C1 segment of cervical spinal cord (tissue), 14 donors: ENCODE measurements at regions not wholly inside any gene's neighbourhood (a gene's known extent, or its start where the extent isn't known, plus 50 kb on each side); places are given as distances from the start of the nearest gene placed in this dataset.
"Not testable (repeated sequence)": the region's sequence is repeated elsewhere in the genome, so short reads cannot be mapped to it uniquely, and the experiment has no call there.

Experiments
- DNase-seq, 14 donors: peaks; one replicate each; lab custom pipeline; 2025; lab: John Stamatoyannopoulos, UW

- no peak for DNase-seq
These were observed 464.3 kb upstream of the ADARB2 start for GRCh38 chr10:2201534-2202099.

- no peak for DNase-seq
These were observed 460.3 kb upstream of the ADARB2 start for GRCh38 chr10:2197663-2198062.

GRCh38 chr10:2196272-2196671, 458.9 kb upstream of the ADARB2 start:
- DNase-seq = no peak

GRCh38 chr10:2189356-2189755, 452.0 kb upstream of the ADARB2 start:
- not testable (repeated sequence) for DNase-seq

GRCh38 chr10:2188371-2188770, 451.0 kb upstream of the ADARB2 start:
- DNase-seq = no peak

GRCh38 chr10:2173327-2173726, 436.0 kb upstream of the ADARB2 start:
- no peak for DNase-seq

GRCh38 chr10:2165771-2166460, 428.6 kb upstream of the ADARB2 start:
- no peak for DNase-seq

- no peak for DNase-seq
These were observed 413.0 kb upstream of the ADARB2 start for GRCh38 chr10:2150288-2150687.

- DNase-seq = no peak
These were observed 408.7 kb upstream of the ADARB2 start for GRCh38 chr10:2145926-2146478.

GRCh38 chr10:2145491-2145890, 408.2 kb upstream of the ADARB2 start:
- DNase-seq = no peak

GRCh38 chr10:2144584-2144983, 407.3 kb upstream of the ADARB2 start:
- no peak for DNase-seq

GRCh38 chr10:2143213-2143835, 406.0 kb upstream of the ADARB2 start:
- no peak for DNase-seq

- DNase-seq = no peak
These were observed 402.4 kb upstream of the ADARB2 start for GRCh38 chr10:2139746-2140145.

GRCh38 chr10:2137549-2138174, 400.3 kb upstream of the ADARB2 start:
- no peak for DNase-seq

- no peak for DNase-seq
These were observed 393.5 kb upstream of the ADARB2 start for GRCh38 chr10:2130705-2131305.

- no peak for DNase-seq
These were observed 391.7 kb upstream of the ADARB2 start for GRCh38 chr10:2128991-2129390.

- no peak for DNase-seq
These were observed 386.8 kb upstream of the ADARB2 start for GRCh38 chr10:2124135-2124534.

- DNase-seq = no peak
These were observed 385.3 kb upstream of the ADARB2 start for GRCh38 chr10:2122431-2123124.

GRCh38 chr10:2121929-2122328, 384.6 kb upstream of the ADARB2 start:
- peak in 2 of 14 donors; percentile 3 to 10 for DNase-seq

- DNase-seq = no peak
These were observed 384.0 kb upstream of the ADARB2 start for GRCh38 chr10:2121315-2121714.

GRCh38 chr10:2120746-2121145, 383.4 kb upstream of the ADARB2 start:
- peak in 1 of 14 donors; percentile 2 for DNase-seq
